Upper lobe of right lung (tissue), 1 donor: ENCODE measurements at regions not wholly inside any gene's neighbourhood (a gene's known extent, or its start where the extent isn't known, plus 50 kb on each side); places are given as distances from the start of the nearest gene placed in this dataset.

Experiments used
- ATAC-seq: fragments of 200-7000 bp; cut with Tn5 transposase; one replicate; pipeline ENCODE4 v1.9.1; 2020; ENCODE audit warnings: mild to moderate bottlenecking, moderate library complexity
- DNase-seq: peaks from one replicate; pipeline ENCODE4 v3.0.0-alpha.2; 2020
- H3K27ac ChIP-seq: fragments of 200-600 bp; one replicate; pipeline ENCODE4 v1.8.0; 2022
- H3K27me3 ChIP-seq: fragments of 200-600 bp; one replicate; pipeline ENCODE4 v1.8.0; 2022; ENCODE audit warnings: mild to moderate bottlenecking
- H3K36me3 ChIP-seq: fragments of 200-600 bp; one replicate; pipeline ENCODE4 v1.8.0; 2022
- H3K4me1 ChIP-seq: fragments of 200-600 bp; one replicate; pipeline ENCODE4 v1.8.0; 2022
- H3K4me3 ChIP-seq: fragments of 200-600 bp; one replicate; pipeline ENCODE4 v1.8.0; 2022; ENCODE audit warnings: mild to moderate bottlenecking
- H3K9me3 ChIP-seq: fragments of 200-600 bp; one replicate; pipeline ENCODE4 v1.8.0; 2022
- CTCF ChIP-seq: fragments of 200-600 bp; IDR thresholded peaks from one replicate; pipeline ENCODE4 v1.8.0; 2022; ENCODE audit warnings: antibody characterized with exemption
- intact Hi-C: fragments of 100-400 bp; cut with DNase I; formaldehyde crosslinking; loops from one replicate; pipeline ENCODE4 v1.11.0; 2022
- donor health status: DM: no; HTN: yes; CAD: no; lungs with severe emphysema.

GRCh38 chr6:56775498-56776166, 132.9 kb upstream of the DST start:
- H3K4me3 ChIP-seq: no peak overlapping the region
- no peaks in the 10 kb centered on the region for H3K27me3 ChIP-seq
- H3K27ac ChIP-seq: no peak overlapping the region
- H3K36me3 ChIP-seq: no peaks in the 10 kb centered on the region
- DNase-seq: no peak
- no peaks in the 10 kb centered on the region for H3K9me3 ChIP-seq
- ATAC-seq: no peak
- intact Hi-C loops: no loop called here
- H3K4me1 ChIP-seq: peaks cover 4% of the 10 kb centered on the region
- TF ChIP-seq CTCF: no peak

- peak; percentile 83 for ATAC-seq
- DNase-seq: no peak
- TF ChIP-seq CTCF: no peak
- Histone ChIP-seq H3K4me3 (no peak overlapping the region), H3K27ac (no peak overlapping the region), H3K4me1 (peaks cover 4% of the 10 kb centered on the region), H3K9me3 (no peaks in the 10 kb centered on the region), H3K27me3 (no peaks in the 10 kb centered on the region), H3K36me3 (no peaks in the 10 kb centered on the region)
- intact Hi-C loops: no loop called here
These were observed 130.1 kb upstream of the DST start for GRCh38 chr6:56772737-56773184.

GRCh38 chr6:56771929-56772607, 129.4 kb upstream of the DST start:
- TF ChIP-seq CTCF: no peak
- DNase-seq (no peak), ATAC-seq (no peak)
- H3K9me3 ChIP-seq: no peaks in the 10 kb centered on the region
- no peaks in the 10 kb centered on the region for H3K36me3 ChIP-seq
- no peaks in the 10 kb centered on the region for H3K27me3 ChIP-seq
- peaks cover 4% of the 10 kb centered on the region for H3K4me1 ChIP-seq
- no peak overlapping the region for H3K27ac ChIP-seq
- H3K4me3 ChIP-seq: no peak overlapping the region
- intact Hi-C loops: no loop called here

- no peaks in the 10 kb centered on the region for H3K9me3 ChIP-seq
- no peak overlapping the region for H3K4me3 ChIP-seq
- H3K27me3 ChIP-seq: no peaks in the 10 kb centered on the region
- intact Hi-C loops: no loop called here
- DNase-seq (no peak), ATAC-seq (no peak)
- no peaks in the 10 kb centered on the region for H3K36me3 ChIP-seq
- no peak overlapping the region for H3K27ac ChIP-seq
- peaks cover 4% of the 10 kb centered on the region for H3K4me1 ChIP-seq
- no peak for TF ChIP-seq CTCF
These were observed 128.5 kb upstream of the DST start for GRCh38 chr6:56771189-56771588.

- no peak overlapping the region for H3K27ac ChIP-seq
- DNase-seq: no peak
- intact Hi-C loops: no loop called here
These were observed 127.4 kb upstream of the DST start for GRCh38 chr6:56770011-56770520.

More at GRCh38 chr6:56770011-56770520, 127.4 kb upstream of the DST start:
- Histone ChIP-seq H3K4me1 (peaks cover 4% of the 10 kb centered on the region), H3K27me3 (no peaks in the 10 kb centered on the region), H3K36me3 (no peaks in the 10 kb centered on the region), H3K9me3 (no peaks in the 10 kb centered on the region), H3K4me3 (no peak overlapping the region)
- no peak for ATAC-seq
- TF ChIP-seq CTCF: no peak
